ENCODE measurements at regions not wholly inside any gene's neighbourhood (a gene's known extent, or its start where the extent isn't known, plus 50 kb on each side); places are given as distances from the start of the nearest gene placed in this dataset.

- no peak for TF ChIP-seq CTCF (IDR thresholded peaks at IDR 0.05)
- no peaks in the 10 kb centered on the region for H3K4me1 ChIP-seq
- no peak for DNase-seq
- no peak overlapping the region for H3K27ac ChIP-seq
- no peaks in the 10 kb centered on the region for H3K27me3 ChIP-seq
- no peaks in the 10 kb centered on the region for H3K9me3 ChIP-seq
- no peak overlapping the region for H3K4me3 ChIP-seq
- intact Hi-C loops (cut with DNase I; ENCODE audit: low total_unique reads), result no loop called here
- H3K36me3 ChIP-seq, result no peaks in the 10 kb centered on the region
Observed at GRCh38 chr3:162777118-162777517, 1280.5 kb downstream of the OTOL1 start.

GRCh38 chr3:162780313-162780712 is 1283.7 kb downstream of the OTOL1 start:
- Histone ChIP-seq H3K36me3 (no peaks in the 10 kb centered on the region), H3K9me3 (no peaks in the 10 kb centered on the region), H3K27ac (no peak overlapping the region), H3K4me1 (no peaks in the 10 kb centered on the region), H3K27me3 (no peaks in the 10 kb centered on the region), H3K4me3 (no peak overlapping the region)
- intact Hi-C loops (cut with DNase I; ENCODE audit: low total_unique reads), result no loop called here
- no peak for DNase-seq
- no peak for TF ChIP-seq CTCF (IDR thresholded peaks at IDR 0.05)

GRCh38 chr3:162799910-162800309 is 1303.3 kb downstream of the OTOL1 start:
- DNase-seq, result no peak
- intact Hi-C loops (cut with DNase I; ENCODE audit: low total_unique reads), result no loop called here

GRCh38 chr3:162802228-162802965 is 1305.8 kb downstream of the OTOL1 start:
- Histone ChIP-seq H3K4me3 (no peak overlapping the region), H3K27ac (no peak overlapping the region), H3K9me3 (no peaks in the 10 kb centered on the region), H3K27me3 (no peaks in the 10 kb centered on the region), H3K36me3 (no peaks in the 10 kb centered on the region), H3K4me1 (no peaks in the 10 kb centered on the region)
- no peak for DNase-seq
- intact Hi-C loops (cut with DNase I; ENCODE audit: low total_unique reads), result no loop called here
- TF ChIP-seq CTCF (IDR thresholded peaks at IDR 0.05), result no peak

More at GRCh38 chr3:162799910-162800309, 1303.3 kb downstream of the OTOL1 start:
- no peaks in the 10 kb centered on the region for H3K4me1 ChIP-seq
- no peak for TF ChIP-seq CTCF (IDR thresholded peaks at IDR 0.05)
- H3K27me3 ChIP-seq, result no peaks in the 10 kb centered on the region
- no peak overlapping the region for H3K27ac ChIP-seq
- H3K9me3 ChIP-seq, result no peaks in the 10 kb centered on the region
- H3K4me3 ChIP-seq, result no peak overlapping the region
- H3K36me3 ChIP-seq, result no peaks in the 10 kb centered on the region

GRCh38 chr3:162810776-162811175 is 1314.2 kb downstream of the OTOL1 start:
- intact Hi-C loops (cut with DNase I; ENCODE audit: low total_unique reads), result no loop called here
- DNase-seq, result no peak

More at GRCh38 chr3:162810776-162811175, 1314.2 kb downstream of the OTOL1 start:
- no peak for TF ChIP-seq CTCF (IDR thresholded peaks at IDR 0.05)
- H3K36me3 ChIP-seq, result no peaks in the 10 kb centered on the region
- no peak overlapping the region for H3K27ac ChIP-seq
- no peaks in the 10 kb centered on the region for H3K4me1 ChIP-seq
- H3K27me3 ChIP-seq, result no peaks in the 10 kb centered on the region
- H3K9me3 ChIP-seq, result no peaks in the 10 kb centered on the region
- no peak overlapping the region for H3K4me3 ChIP-seq

Data from tibial artery (tissue), 4 donors.